HG02763 (cell line): ENCODE measurements at regions not wholly inside any gene's neighbourhood (a gene's known extent, or its start where the extent isn't known, plus 50 kb on each side); places are given as distances from the start of the nearest gene placed in this dataset.
"Not testable (repeated sequence)": the region's sequence is repeated elsewhere in the genome, so short reads cannot be mapped to it uniquely, and the experiment has no call there.

Experiments used
- ATAC-seq: cut with Tn5 transposase; IDR thresholded peaks from one replicate; pipeline ENCODE4 v1.9.1; 2021; ENCODE audit warnings: mild to moderate bottlenecking, moderate library complexity; ENCODE audit not compliant: unreplicated experiment

GRCh38 chr5:111836426-111836825 is 79.4 kb upstream of the NREP start:
- ATAC-seq, result no peak

- ATAC-seq, result no peak
These were observed 78.1 kb upstream of the NREP start for GRCh38 chr5:111834926-111835599.

- ATAC-seq, result no peak
These were observed 73.3 kb upstream of the NREP start for GRCh38 chr5:111830333-111830732.

- no peak for ATAC-seq
These were observed 72.7 kb upstream of the NREP start for GRCh38 chr5:111829701-111830100.

- no peak for ATAC-seq
These were observed 69.1 kb upstream of the NREP start for GRCh38 chr5:111826064-111826463.

GRCh38 chr5:111820072-111820471 is 63.1 kb upstream of the NREP start:
- ATAC-seq, result no peak

- ATAC-seq, result not testable (repeated sequence)
These were observed 62.0 kb upstream of the NREP start for GRCh38 chr5:111819028-111819427.

GRCh38 chr5:111813537-111813936 is 56.5 kb upstream of the NREP start:
- ATAC-seq, result no peak

- no peak for ATAC-seq
These were observed 53.1 kb upstream of the NREP start for GRCh38 chr5:111810112-111810511.
